ENCODE measurements at regions not wholly inside any gene's neighbourhood (a gene's known extent, or its start where the extent isn't known, plus 50 kb on each side); places are given as distances from the start of the nearest gene placed in this dataset.

DNA sequence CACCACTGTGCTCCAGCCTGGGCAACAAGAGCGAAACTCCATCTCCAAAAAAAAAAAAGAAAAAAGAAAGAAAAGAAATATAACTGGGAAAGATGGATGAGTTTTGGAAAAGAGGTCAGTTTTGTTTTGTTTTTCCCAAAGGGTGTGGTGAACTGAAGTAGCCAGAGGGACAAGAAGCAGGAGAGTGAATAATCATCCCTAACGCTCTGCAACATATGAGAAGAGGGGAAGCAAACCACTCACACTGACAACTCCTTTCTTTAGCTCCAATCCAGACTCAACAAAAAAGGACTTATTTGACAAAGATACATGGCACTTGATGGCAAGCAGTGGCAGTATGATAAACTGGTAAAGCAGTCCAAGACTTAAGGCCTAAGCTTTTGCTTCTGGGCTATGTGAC is 176.1 kb upstream of the HMHB1 start:
- TF ChIP-seq, protein P1, sequence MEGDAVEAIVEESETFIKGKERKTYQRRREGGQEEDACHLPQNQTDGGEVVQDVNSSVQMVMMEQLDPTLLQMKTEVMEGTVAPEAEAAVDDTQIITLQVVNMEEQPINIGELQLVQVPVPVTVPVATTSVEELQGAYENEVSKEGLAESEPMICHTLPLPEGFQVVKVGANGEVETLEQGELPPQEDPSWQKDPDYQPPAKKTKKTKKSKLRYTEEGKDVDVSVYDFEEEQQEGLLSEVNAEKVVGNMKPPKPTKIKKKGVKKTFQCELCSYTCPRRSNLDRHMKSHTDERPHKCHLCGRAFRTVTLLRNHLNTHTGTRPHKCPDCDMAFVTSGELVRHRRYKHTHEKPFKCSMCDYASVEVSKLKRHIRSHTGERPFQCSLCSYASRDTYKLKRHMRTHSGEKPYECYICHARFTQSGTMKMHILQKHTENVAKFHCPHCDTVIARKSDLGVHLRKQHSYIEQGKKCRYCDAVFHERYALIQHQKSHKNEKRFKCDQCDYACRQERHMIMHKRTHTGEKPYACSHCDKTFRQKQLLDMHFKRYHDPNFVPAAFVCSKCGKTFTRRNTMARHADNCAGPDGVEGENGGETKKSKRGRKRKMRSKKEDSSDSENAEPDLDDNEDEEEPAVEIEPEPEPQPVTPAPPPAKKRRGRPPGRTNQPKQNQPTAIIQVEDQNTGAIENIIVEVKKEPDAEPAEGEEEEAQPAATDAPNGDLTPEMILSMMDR (IDR thresholded peaks at IDR 0.05) = no peak
- no peak for TF ChIP-seq POLR2A (IDR thresholded peaks at IDR 0.05)

All from body of pancreas (tissue), 4 donors.